RPMI7951 (cell line): ENCODE measurements at regions not wholly inside any gene's neighbourhood (a gene's known extent, or its start where the extent isn't known, plus 50 kb on each side); places are given as distances from the start of the nearest gene placed in this dataset.

Experiments used
- DNase-seq: peaks from one replicate; pipeline ENCODE4 v3.0.0-alpha.2; 2012; ENCODE audit warnings: low read depth

DNA sequence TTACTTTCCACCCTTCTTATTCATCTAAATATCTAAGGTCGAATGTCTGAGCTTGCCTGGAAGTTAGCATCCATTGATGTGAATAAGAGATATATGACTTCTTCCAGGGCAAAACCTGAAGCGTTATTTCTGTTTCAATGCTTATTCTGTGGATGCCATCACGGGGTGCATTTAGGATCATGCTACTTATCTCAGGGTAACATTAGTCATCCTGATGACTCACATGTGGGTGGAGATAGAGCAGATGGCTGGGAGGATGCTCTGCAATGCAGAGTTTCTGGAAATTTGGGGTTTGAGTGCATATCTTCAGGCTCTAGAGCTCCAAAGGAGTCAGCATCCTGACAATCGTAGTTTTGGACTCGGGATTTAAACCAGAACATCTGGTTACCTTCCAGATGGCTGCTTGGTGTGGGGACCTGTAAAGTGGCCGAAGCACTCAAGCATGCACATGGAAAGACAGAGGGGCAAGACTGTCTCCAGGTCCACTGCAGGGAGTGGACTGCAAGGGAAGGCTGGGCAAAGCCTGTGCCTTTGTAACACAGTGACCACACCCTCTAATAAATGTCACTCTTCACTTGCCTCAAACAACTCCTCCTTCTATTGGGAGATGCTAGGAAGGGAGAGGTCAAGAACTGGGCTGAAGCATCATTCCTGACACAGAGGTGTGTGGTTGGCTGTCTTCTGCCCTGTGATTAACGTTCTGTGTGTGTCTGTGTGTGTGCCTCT is 175.2 kb upstream of the SALL1 start:
- DNase-seq: peak; percentile 95

DNA sequence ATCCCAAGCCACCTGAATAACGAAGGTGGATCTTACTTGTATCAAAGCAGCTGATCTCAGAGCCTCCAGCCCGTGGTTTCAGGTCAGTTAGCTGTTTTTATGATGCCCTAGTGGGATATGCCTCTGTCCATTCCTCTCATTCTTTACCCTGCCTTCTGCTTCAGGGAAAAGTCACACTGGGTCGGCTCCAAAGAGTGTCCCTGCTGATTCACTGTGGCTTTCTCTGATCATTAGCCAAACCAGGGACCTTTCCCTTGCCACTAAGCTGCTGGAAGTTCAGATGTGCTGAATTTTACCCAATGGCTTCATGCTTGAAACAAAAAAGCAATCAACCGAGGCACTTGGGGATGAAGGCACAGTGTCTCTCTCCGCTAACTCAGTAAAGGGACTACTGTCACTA is 170.2 kb upstream of the SALL1 start:
- peak; percentile 83 for DNase-seq

DNA sequence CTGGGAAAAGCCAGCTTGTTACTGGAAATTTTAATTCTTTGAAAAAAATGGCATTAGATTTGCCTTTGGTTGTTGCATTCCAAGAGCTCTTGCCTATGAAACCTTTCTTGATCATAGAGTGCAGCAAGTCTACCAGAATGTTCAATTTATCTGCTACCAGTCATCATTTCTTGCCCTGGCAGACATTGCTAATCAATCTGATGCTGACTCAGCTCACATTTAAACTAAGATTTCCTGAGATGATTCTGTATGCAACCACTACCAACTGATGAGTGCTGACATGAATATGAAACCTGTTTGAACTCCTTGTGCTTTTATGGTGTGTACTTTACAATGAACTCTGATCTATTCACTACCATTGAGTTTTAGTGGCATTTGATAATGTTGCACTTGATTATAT is 166.5 kb upstream of the SALL1 start:
- DNase-seq: no peak

DNA sequence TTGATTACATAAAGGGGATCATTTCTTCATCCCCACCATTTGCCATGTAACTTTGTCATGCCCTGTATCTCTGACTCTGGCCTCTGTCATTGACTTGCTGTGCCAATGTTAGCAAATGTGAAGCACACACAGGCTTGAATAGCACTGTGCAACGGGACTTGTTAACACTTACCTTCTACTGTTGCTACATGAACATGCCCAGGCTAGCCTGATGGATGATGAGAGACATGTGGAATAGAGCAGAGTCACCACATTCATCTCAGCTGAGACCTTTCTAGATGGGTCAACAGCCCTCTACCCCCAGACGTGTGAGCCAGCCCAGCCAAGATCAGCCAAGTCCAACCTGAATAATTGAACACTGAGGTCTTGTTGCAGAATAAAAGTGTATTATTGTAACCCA is 162.1 kb upstream of the SALL1 start:
- DNase-seq: no peak

DNA sequence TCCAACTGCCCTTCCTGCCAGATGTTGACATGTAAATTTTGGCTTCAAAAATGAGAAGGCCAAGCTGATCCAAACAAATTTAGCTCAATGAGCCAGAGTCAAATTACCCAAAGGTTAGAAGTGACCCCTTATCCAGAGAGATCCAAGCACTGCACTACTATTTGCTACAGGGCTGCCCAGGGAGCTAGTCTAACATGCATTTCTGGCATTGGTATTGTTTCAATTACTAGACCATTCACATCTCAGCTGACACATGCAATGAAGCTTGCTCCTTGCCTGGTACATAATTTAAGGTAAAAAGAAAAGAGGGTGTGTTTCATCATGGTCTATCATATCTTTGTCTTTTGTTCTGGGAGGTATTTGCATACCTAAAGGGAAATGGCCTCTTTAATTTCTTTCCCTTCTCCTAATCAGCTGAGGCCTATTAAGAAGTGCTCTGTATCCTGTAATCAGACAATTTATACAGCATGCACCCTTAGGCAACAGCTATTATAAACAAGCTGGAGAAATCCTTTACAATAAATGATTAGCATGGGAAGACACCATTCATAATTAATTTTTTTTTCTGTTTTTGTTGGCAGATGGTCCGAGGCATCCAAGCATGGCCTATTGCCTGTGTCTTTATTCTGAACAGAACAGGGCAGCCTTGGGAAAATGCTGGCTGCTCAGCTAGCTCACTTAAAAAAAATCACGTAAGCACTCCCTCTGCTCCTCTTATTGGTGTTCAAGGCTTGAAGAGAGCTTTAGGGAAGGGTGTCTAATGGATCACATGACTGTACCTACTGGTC is 161.5 kb upstream of the SALL1 start:
- no peak for DNase-seq

DNA sequence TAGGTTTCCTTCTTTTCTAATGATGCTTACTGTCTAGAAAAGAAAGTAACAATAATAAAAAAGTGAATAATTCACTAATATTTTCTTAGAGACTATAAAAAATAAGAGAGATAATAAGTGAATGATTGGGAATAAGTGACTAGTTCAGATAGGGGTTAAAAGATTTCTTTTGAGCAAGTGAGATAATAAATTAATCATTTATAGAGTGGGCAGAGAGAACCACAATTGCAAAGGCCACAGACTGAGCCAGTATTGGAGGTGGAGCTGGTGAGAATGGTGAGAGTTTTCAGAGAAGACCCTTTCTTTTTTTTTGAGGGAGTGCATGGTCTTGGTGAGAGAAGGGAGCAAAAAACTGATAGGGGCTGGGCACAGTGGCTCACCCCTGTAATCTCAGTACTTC is 159.1 kb upstream of the SALL1 start:
- no peak for DNase-seq

DNA sequence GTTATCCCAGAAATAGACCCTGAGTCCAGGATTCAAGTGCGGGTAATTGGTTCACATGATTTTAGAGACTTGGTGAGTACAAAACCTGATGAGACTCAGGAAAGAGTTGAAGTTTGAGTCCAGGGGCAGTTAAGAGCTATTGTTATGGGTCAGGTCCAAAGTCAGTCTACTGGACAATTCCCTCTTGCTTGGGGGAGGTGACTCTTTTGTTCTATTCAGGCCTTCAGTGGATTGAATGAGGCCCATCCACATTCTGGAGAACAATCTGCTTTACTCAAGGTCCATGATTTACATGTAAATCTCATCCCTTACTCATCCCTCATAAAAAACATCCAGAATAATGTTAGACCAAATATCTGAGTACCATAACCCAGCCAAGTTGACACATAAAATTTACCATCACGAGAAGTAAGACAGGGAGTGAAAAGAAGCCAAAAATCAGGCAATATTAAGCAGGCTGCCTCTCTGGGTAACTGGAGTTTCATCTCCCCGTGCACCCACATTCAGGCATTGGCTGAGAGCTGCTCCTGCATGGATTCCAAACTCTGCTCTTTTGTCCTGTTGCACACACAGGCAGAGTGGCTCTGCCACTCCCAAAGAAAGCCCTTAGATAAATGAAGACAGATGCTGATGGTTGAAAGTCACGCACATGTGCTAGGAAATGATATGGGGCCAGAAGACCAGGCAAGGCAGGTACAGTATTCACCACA is 156.0 kb upstream of the SALL1 start:
- peak; percentile 15 for DNase-seq

DNA sequence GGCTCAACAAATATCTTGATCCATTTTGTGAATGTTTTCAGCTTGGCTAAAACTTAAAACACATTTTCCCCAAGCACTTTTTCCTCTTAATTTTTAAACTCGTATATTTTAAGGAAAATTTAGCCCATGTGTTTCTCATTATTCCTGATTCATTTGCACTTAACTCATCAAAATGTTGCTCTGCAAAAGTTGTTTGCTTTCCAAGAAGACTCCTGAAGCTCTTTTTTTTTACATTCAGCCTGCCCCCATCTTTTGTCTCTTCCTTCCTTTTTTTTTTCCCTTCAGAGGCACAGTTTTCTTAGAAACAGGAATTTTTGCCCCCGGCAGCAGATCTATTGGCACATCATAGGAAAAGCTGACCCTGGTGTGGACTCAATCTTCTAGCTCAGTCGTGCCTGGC is 155.0 kb upstream of the SALL1 start:
- peak; percentile 81 for DNase-seq

DNA sequence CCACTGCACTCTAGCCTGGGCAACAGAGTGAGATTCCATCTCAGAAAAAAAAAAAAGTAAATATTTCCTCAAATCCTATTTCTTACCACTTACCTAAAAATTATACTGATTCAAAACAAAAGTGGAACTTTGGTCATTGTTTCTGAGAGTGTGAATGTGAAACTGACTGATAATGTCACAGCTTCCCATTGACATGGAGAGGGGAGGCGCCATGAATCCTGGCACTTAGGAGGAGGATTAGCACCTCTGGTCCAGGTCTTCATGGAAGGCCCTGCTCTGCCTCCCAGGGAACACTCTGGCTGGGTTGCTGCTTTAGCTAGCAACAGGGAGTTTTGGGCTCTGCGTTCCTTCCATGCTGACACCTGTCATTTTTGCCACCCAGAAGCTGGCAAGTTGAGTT is 154.3 kb upstream of the SALL1 start:
- no peak for DNase-seq

DNA sequence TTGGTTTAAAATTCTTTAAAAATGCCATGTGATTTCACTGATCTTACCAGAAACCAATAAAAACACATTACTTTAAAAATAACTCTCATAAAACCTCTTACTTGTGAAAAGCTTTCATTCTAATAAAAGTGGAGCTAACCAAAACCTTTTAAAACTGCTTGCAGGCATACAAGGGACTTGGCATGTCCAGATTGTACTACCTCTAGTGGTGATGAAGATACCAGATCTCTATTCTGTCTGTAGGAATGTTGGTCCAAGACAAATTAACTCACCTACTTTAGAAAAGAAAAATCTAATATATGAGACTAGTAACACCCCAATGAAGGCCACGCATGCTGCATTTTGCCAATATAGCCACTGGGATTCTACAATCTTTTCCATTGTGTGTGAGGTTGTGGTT is 151.0 kb upstream of the SALL1 start:
- DNase-seq: peak; percentile 11

DNA sequence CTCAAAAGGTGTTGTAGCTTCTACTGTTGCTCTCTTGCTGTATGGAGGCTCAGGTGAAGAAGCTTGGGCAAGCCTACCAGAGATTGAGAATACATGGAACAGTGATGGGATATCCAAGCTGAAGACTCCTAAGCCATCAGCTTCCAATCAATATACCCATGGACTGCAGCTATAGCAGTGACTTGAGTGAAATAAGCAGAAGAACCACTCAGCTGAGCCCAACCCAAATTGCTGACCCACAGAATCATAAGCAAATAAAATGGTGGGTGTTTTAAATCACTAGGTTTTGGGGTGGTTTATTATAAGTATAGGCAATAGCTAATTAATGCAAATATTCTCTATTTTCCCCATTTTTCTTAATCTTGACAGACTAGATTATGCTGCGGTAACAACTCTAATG is 147.7 kb upstream of the SALL1 start:
- DNase-seq: no peak

DNA sequence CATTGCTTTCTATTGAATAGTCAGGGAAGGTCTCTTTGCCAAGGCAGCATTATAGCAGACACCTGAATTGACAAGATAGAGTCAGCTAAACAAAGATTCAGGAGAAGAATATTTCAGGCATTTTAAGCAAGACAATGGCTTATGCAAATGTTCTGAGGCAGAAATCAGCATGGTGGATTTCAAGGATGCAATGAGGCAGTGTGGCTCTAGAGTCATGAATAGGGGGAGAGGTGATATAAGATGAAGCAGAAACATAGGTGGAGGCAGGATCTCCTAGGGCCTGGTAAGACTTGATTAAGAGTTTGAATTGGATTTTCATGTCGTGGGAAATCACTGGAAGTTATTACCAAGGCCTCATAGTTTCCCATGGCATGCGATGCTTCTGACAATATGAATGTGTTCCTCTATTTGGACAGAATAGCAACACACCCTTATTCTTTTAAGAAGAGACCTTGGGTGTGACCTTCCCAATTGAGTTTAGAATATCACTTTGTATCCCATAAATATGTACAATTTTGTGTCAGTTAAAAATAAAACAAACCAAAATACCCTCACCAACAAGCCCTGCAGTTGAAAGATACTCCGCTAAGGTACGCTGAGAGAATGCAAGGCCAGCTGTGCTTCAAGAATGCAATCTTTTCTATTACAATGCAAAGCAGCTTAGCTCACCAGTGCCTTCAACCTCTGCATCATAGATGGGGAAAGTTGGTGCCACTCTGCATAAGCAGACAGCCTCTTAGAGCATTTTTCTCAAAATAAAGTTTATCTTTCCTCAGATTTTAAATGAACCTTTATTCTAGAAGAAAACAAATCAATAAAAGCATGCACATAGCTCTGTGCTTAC is 139.6 kb upstream of the SALL1 start:
- DNase-seq: no peak

DNA sequence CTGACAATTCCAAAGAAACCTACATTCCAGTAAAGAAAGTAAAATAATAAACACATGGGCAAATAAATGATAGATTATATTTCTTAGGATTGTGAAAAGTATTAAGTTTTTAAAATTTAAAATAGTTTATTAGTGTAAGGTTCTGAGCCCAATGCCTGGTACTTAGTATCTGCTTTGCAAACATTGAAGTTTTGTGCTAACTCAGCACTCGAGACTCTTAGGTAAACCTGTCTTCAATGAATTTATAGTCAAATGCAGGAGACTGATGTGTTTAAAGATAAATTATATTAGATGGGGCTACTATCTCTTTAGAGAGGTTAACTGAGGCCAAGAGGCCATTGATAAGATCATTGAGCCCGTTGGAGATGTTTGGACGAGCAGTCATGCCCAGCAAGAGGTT is 138.3 kb upstream of the SALL1 start:
- no peak for DNase-seq

DNA sequence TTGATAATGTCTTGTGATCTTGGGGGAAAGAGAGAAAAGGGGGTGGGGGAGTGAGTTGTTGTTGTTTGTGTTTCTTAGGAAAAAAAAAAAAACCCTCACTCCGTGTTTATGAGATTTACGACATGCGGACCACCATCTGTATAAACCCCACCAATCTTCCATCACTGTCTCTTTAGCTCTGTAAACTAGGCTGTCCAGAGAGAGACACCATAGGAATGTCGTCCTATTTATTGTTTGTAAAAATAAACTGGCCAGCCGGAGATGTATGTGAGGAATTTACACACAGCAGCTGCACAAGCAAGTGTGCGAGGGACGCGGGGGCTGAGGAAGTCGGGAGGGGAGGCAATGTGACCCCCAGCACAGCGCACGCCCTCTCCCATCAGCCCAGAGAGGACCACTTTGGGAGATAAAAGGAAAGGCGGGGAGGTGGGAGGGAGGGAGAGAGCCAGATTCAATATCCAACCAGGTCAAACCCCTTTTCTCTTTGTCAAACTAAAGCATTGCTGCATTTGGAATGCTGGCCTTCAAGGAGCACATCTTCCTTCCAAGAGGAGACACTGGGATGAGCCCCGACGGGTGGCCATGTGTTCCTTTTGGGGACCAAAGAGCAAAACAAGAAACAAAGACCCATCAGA is 136.2 kb upstream of the SALL1 start:
- DNase-seq: no peak

DNA sequence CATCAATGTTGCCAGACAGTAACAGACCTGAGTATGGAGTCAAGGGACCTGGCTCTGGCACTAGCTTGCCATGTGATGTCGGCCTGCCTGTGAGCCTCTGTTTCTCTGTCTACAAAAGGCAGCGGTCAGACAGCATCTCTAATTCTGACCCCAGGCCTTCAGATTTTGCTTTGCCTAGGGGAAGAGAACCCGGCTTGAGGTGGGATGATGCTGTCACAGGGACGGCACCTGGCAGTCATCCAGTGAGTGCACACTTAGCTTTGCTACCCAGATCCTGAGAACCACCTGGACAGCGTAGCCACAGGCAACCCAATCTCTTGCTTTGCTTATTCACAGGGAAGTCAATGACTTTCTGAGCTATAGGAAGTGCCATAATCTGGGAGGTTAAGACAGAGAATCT is 135.2 kb upstream of the SALL1 start:
- no peak for DNase-seq

DNA sequence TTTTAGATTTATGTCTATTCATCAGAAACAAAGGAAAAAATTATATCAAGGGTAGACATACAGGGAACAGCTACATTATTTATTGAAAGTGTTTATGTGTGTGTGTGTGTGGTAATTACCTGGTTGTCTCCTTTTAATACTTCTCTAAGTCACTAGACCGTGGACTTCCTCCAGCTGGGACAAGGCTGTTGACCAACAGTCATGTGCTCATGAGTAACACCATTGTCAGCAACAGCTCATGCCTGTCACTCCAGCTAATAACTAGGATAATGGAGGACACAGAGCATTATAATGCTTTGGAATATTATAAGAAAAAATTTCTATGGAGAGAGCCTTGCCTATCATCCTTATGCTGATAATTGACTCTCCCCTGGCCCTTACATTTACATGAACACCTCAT is 125.3 kb upstream of the SALL1 start:
- peak; percentile 26 for DNase-seq

DNA sequence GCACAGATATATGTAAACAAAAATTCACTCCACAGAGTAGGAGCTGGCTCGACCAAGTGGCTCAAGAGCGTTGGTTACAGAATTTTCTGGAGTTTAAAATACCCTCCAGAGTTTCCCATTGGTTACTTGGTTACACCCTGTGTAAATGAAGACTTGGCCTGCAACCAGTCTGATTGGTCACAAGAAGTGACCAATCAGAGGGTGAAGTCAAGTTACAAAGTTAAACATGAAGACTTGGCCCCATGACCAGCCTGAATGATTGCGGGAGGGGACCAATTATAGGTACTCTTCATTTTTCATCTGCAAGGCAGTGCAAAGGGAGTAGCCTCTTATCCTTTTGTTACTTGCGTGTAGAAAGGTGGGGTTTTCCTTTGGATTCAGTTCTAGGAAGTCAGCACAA is 121.3 kb upstream of the SALL1 start:
- no peak for DNase-seq

DNA sequence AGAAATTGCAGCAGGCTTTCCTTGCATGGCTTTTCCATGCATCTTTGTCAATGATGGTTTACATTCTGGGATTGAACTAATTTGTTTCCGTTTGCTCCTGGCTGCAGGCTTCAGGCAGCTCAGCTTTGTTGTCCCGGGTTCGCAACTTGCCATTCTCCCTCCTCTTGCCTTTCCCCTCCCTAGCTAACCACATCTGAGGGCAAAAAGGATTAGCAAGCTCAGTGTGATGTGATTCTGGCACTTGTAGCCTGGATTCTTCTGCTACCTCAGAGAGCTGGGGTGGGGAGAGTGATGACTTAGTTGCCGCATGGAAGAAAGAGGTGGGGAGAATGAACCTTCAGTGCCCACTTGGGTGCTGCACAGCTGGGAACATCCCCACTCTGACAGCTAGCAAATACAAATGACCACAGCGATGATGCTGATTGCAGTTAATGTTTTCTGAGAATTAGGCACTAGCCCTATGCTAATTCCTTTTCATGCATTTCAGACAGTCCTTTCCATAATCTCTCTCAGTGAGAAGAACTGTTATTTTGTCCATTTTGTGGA is 120.2 kb upstream of the SALL1 start:
- peak; percentile 17 for DNase-seq

DNA sequence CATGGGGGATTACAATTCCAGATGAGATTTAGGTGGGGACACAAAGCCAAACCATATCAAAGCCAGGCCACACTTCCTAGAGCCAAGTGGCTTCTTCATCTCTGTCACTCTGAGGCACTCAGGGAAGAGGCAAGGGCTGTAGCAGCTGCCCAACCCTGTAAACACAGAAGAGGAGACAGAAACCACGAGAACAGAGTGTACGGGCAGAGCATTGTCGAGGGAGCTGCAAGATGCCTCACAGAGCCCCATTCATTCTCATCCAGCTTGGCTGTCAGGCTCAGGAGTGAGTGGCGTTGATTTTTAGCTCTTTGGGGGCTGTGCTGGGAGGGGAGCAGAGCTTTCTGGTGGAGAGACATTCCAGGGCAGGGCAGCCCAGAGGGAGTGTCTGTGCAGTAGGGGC is 117.2 kb upstream of the SALL1 start:
- no peak for DNase-seq

DNA sequence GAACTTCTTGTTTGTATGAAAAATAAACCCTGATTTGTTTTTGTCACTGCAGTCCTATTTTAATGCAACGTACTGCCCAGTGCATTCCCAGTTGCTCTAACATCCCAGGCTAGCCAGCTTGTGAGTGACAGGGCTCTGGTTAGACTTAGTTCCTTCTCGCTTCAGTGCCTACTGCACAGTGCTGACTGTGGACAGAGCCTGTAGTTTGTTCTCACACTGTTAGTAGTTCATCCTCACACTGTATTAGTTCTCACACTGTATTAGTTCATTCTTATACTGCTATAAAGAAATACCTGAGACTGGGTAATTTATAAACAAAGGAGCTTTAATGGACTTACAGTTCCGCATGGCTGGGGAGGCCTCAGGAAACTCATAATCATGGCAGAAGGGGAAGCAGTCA is 116.6 kb upstream of the SALL1 start:
- no peak for DNase-seq

DNA sequence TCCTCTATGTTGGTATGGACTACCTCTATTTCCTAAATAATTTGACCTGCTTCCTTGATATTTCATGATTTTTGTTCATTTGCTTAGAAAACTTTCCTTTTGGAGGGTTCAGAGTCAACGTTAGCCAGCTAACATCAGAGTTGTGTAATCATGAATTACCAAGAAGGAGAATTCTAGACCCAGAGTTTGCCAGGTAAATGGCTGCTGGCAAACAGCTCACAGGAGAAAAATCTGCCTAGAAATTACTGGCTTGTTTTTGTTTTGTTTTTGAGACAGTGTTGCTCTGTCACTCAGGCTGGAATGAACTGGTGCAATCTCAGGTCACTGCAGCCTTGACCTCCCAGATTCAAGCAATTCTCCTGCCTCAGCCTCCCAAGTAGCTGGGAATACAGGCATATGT is 111.4 kb upstream of the SALL1 start:
- no peak for DNase-seq
